NCI-H146 (cell line): ENCODE measurements at regions not wholly inside any gene's neighbourhood (a gene's known extent, or its start where the extent isn't known, plus 50 kb on each side); places are given as distances from the start of the nearest gene placed in this dataset.

ENCODE experiments used
- DNase-seq: peaks from one replicate; lab custom pipeline; 2025; lab: John Stamatoyannopoulos, UW

- no peak for DNase-seq
Measured at GRCh38 chr4:181271116-181271640, 972.0 kb upstream of the TENM3 start.

GRCh38 chr4:181272422-181272821, 970.8 kb upstream of the TENM3 start:
- no peak for DNase-seq

GRCh38 chr4:181278941-181279340, 964.3 kb upstream of the TENM3 start:
- no peak for DNase-seq

- DNase-seq: no peak
Measured at GRCh38 chr4:181281451-181281850, 961.8 kb upstream of the TENM3 start.

GRCh38 chr4:181289198-181289597, 954.0 kb upstream of the TENM3 start:
- DNase-seq: peak; percentile 94

GRCh38 chr4:181291615-181292014, 951.6 kb upstream of the TENM3 start:
- no peak for DNase-seq

- no peak for DNase-seq
Measured at GRCh38 chr4:181293014-181293413, 950.2 kb upstream of the TENM3 start.

GRCh38 chr4:181293541-181293940, 949.7 kb upstream of the TENM3 start:
- peak; percentile 46 for DNase-seq

GRCh38 chr4:181294421-181294820, 948.8 kb upstream of the TENM3 start:
- DNase-seq: no peak

GRCh38 chr4:181301735-181302710, 941.2 kb upstream of the TENM3 start:
- DNase-seq: peak; percentile 89

GRCh38 chr4:181307824-181308223, 935.4 kb upstream of the TENM3 start:
- DNase-seq: no peak

GRCh38 chr4:181308476-181309312, 934.5 kb upstream of the TENM3 start:
- DNase-seq: peak; percentile 70

- no peak for DNase-seq
Measured at GRCh38 chr4:181312066-181312465, 931.1 kb upstream of the TENM3 start.

- DNase-seq: peak; percentile 53
Measured at GRCh38 chr4:181319629-181320028, 923.6 kb upstream of the TENM3 start.

GRCh38 chr4:181323061-181323460, 920.1 kb upstream of the TENM3 start:
- DNase-seq: no peak

GRCh38 chr4:181330654-181331201, 912.5 kb upstream of the TENM3 start:
- no peak for DNase-seq

GRCh38 chr4:181331214-181331613, 912.0 kb upstream of the TENM3 start:
- DNase-seq: peak; percentile 33

GRCh38 chr4:181345931-181346330, 897.3 kb upstream of the TENM3 start:
- no peak for DNase-seq

- peak; percentile 73 for DNase-seq
Measured at GRCh38 chr4:181350615-181351415, 892.4 kb upstream of the TENM3 start.

GRCh38 chr4:181364504-181364903, 878.7 kb upstream of the TENM3 start:
- no peak for DNase-seq

- no peak for DNase-seq
Measured at GRCh38 chr4:181365671-181366070, 877.5 kb upstream of the TENM3 start.
